Esophagus muscularis mucosa (tissue), 3 donors: ENCODE measurements at regions not wholly inside any gene's neighbourhood (a gene's known extent, or its start where the extent isn't known, plus 50 kb on each side); places are given as distances from the start of the nearest gene placed in this dataset.

ENCODE experiments used
- CTCF ChIP-seq, 3 experiments: fragments of 200-600 bp in 2 of 3; fragments of 450-650 bp in 1 of 3; sonication (generic) in 2 of 3; IDR thresholded peaks; one replicate each; pipeline ENCODE4 v1.5.1; 2017 to 2019; ENCODE audit warnings: antibody characterized with exemption in 3 of 3, mild to moderate bottlenecking in 2 of 3, moderate library complexity in 1 of 3
- POLR2AphosphoS5 ChIP-seq, 2 donors: sonication (generic); formaldehyde crosslinking; IDR thresholded peaks; one replicate each; pipeline ENCODE4 v1.6.1; 2017; ENCODE audit warnings: antibody characterized with exemption in 2 of 2

DNA sequence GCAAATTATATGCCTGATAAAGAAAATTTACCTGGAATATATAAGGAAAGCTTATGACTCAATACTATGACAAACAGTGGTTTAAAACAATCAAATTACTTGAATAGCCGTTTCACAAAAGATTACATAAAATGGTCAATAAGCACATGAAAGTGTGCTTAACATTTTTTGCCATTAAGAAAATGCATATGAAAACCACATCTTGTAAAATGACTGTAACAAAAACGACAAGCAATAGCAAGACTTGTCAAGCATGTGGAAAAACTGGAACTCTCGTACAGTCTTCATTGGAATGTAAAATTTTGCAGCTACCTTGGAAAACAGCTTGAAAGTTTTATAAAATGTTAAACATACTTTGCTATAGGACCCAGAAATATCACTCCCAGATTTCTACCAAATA is 1110.3 kb downstream of the NAALADL2 start:
- TF ChIP-seq CTCF (IDR thresholded peaks at IDR 0.05) (no peak), POLR2AphosphoS5 (IDR thresholded peaks at IDR 0.05) (no peak)
